ENCODE measurements at regions not wholly inside any gene's neighbourhood (a gene's known extent, or its start where the extent isn't known, plus 50 kb on each side); places are given as distances from the start of the nearest gene placed in this dataset.
"Not testable (repeated sequence)": the region's sequence is repeated elsewhere in the genome, so short reads cannot be mapped to it uniquely, and the experiment has no call there.

GRCh38 chr13:90946125-90946524 is 401.4 kb upstream of the MIR17HG start:
- TF ChIP-seq CTCF, POLR2AphosphoS5, POLR2A (IDR thresholded peaks at IDR 0.05): not testable (repeated sequence)

Data from gastroesophageal sphincter (tissue), 3 donors.